NOMO-1 treated with DMSO at 0.1 percent for 48 hours (cell line): ENCODE measurements at regions not wholly inside any gene's neighbourhood (a gene's known extent, or its start where the extent isn't known, plus 50 kb on each side); places are given as distances from the start of the nearest gene placed in this dataset.
A peak's percentile ranks its signal among the peaks of the same experiment; 100 is the strongest.
"Not testable (repeated sequence)": the region's sequence is repeated elsewhere in the genome, so short reads cannot be mapped to it uniquely, and the experiment has no call there.

Source experiments
- DNase-seq: peaks from one replicate; lab custom pipeline; 2025; ENCODE audit not compliant: unreplicated experiment; lab: John Stamatoyannopoulos, UW

- DNase-seq, result no peak
Measured at GRCh38 chr5:174571662-174572397, 152.6 kb upstream of the MSX2 start.

DNA sequence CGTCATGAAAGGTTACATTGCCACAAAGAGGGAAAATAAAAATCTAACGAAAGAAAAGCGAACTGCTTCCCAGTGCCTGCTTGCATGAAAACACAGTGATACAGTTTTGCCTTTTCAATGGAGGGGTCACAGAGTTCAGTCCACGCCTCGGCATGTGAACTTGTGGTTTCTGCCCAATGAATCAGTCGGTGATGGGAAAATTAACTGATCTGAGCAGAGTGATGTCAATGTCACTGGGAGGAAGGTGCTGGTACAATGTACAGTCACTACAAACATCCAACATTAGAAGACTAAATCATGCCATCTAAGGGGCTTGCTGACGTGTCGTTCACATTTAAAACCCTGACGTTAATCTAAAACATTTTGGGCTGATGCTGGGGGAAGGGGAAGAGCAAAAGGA lies 151.8 kb upstream of the MSX2 start:
- no peak for DNase-seq

DNA sequence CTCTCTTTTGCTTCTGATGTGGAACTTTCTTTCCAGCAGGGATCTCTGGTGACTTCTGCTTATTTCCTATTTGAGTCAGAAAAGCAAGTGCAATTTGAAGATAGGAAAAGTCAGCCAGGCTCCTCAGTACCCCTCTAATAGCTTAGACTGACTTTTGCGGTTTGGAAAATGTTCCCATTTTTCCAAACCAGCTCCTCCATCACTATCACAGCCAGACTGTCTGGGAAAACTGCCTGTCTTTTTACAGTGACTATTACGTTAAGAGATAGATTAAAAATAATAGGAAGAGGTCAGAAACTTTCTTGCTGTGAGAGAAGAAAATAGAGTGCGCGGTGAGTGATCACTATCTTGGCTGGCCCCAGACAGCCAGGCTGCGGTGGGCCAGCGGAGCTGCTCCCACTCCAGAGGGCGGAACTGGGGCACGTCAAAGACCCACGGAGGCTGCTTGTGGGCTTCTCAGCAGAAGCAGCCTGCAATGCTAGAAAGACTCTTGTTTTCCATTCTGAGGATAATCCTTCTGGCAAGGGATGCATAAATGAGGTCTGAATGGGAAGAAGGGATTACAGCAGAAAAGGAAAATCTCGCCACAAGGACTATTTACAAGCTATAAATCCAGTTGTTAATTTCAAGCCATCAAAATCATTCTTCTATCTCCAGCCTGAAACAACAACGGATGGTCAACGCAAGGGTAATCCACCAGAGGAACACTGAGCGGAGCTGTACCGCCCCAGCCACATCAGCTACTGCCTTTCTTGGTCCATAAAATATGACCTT lies 151.0 kb upstream of the MSX2 start:
- DNase-seq, result no peak

GRCh38 chr5:174575043-174575442 lies 149.3 kb upstream of the MSX2 start:
- DNase-seq, result no peak

- no peak for DNase-seq
Measured at GRCh38 chr5:174576042-174576441, 148.3 kb upstream of the MSX2 start.

DNA sequence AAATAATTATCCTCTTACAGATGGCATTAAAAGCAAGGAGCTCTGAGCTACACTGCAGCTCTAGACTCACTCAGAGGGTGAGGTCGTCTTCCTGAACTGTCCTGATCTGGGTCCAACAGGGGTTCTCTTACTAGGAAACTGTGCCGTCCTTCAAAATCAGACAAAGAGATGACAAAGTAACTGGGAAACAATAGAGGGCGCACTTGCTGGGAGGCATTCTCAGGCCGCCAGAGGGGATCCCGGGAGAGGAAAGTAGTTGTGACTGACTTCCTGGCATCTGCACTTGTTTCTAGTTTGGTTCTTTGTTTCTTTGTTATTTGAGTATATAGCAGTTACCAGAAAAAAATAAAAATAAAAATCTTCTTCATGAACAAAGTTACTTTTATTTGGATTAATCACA lies 142.9 kb upstream of the MSX2 start:
- peak; percentile 18 for DNase-seq

DNA sequence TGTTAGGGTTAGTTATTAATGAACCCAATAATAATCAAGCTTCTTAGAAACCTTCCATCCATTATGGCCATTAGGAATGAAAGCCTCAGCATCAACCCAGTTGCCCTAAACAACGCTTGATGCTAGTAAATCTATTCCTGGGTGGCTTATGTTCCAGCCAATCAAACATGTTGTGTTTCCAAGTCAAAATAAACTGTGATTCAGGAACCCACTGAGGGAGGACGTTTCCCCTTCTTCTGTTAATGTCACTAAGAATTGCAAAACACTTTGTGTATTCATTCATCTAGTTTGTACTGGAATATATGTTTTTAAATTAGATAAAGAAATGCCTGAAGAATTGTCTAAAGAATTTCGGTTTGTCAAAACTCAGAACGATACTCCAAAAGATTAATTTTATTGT lies 142.5 kb upstream of the MSX2 start:
- no peak for DNase-seq

DNA sequence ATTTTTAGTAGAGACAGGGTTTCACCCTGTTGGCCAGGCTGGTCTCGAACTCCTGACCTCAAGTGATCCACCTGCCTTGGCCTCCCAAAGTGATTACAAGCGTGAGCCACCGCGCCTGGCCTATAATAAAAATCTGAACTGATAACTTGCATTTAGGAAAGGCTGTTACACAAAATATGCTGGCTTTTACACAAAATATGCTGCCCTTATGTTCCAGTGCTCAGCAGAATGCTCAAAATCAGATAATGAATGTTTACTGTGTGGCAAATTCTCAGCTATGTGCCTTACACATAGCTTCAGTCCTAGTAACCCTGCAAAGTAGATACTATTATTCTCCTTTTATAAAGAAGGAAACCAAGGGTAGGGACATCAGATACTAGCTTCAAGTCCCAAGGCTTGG lies 141.3 kb upstream of the MSX2 start:
- no peak for DNase-seq

- no peak for DNase-seq
Measured at GRCh38 chr5:174585472-174585871, 138.9 kb upstream of the MSX2 start.

GRCh38 chr5:174586163-174586562 lies 138.2 kb upstream of the MSX2 start:
- not testable (repeated sequence) for DNase-seq

DNA sequence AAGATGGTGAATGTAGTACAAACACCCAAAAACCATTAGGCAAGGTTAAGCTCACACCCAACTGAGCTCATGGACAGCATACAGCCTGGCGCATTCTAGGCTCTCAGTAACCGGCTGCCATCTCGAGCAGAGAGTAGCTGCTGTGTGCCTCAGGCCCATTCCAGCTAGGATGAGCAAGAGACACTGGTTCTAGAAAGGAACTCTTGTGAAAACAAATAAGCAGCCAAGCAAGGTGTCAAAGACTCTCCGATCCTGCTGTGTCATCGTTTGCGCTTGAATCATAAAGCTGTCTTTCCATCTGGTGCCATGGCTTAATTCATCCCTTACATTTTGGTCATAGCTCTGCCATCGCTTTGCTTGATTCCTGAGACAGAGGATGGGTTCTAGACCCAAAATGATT lies 135.4 kb upstream of the MSX2 start:
- DNase-seq, result no peak

- no peak for DNase-seq
Measured at GRCh38 chr5:174589599-174589998, 134.8 kb upstream of the MSX2 start.

- DNase-seq, result no peak
Measured at GRCh38 chr5:174590820-174591219, 133.6 kb upstream of the MSX2 start.

GRCh38 chr5:174596429-174596828 lies 128.0 kb upstream of the MSX2 start:
- no peak for DNase-seq

DNA sequence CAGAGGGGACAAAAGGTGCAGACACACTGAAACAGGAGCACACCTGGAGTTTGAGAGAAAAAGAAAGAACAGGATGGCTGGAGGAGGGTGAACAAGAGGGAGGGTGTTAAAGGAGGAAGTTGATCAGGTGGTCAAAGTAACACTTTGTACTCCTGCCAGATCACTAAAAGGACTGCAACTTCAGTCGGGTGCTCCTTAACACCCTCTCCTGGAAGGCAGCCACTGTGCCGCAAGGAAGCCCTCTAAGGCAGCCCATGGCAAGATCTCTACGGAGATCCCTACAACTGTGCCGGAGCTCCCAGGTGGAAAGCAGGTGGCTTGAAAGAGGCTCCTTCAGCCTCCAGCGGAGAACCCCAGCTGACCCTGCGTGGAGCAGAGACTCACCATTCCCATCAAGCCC lies 124.4 kb upstream of the MSX2 start:
- DNase-seq, result peak; percentile 37

DNA sequence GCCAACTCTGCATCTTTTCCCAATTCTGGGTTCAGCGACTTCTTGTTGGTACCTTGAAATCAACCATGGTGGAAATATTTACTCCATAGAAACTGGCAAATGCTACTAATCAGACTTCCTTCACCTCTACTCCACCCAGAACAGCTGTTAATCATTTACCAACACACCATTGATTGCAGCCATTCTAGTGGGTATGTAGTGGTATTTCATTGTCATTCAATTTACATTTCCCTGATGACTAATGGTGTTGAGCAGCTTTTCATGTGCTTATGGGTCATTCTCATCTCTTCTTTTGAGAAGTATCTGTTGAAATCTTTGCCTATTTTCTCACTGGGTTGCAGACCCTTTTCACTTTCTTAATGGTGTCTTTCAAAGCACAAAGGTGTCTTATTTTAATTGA lies 122.4 kb upstream of the MSX2 start:
- DNase-seq, result no peak

- no peak for DNase-seq
Measured at GRCh38 chr5:174606153-174606552, 118.2 kb upstream of the MSX2 start.

- DNase-seq, result no peak
Measured at GRCh38 chr5:174606646-174607045, 117.7 kb upstream of the MSX2 start.

- DNase-seq, result no peak
Measured at GRCh38 chr5:174607205-174607604, 117.2 kb upstream of the MSX2 start.

GRCh38 chr5:174607916-174608315 lies 116.5 kb upstream of the MSX2 start:
- DNase-seq, result no peak

GRCh38 chr5:174608631-174609097 lies 115.7 kb upstream of the MSX2 start:
- peak; percentile 78 for DNase-seq

- no peak for DNase-seq
Measured at GRCh38 chr5:174609116-174609515, 115.3 kb upstream of the MSX2 start.
